ENCODE measurements at regions not wholly inside any gene's neighbourhood (a gene's known extent, or its start where the extent isn't known, plus 50 kb on each side); places are given as distances from the start of the nearest gene placed in this dataset.

GRCh38 chr7:12884856-12885440 lies 197.5 kb downstream of the ARL4A start:
- DNase-seq (ENCODE audit: low spot score), result no peak
- TF ChIP-seq, protein P1, sequence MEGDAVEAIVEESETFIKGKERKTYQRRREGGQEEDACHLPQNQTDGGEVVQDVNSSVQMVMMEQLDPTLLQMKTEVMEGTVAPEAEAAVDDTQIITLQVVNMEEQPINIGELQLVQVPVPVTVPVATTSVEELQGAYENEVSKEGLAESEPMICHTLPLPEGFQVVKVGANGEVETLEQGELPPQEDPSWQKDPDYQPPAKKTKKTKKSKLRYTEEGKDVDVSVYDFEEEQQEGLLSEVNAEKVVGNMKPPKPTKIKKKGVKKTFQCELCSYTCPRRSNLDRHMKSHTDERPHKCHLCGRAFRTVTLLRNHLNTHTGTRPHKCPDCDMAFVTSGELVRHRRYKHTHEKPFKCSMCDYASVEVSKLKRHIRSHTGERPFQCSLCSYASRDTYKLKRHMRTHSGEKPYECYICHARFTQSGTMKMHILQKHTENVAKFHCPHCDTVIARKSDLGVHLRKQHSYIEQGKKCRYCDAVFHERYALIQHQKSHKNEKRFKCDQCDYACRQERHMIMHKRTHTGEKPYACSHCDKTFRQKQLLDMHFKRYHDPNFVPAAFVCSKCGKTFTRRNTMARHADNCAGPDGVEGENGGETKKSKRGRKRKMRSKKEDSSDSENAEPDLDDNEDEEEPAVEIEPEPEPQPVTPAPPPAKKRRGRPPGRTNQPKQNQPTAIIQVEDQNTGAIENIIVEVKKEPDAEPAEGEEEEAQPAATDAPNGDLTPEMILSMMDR (conservative IDR thresholded peaks at IDR 0.05; ENCODE audit: low read depth), result no peak
- CTCF ChIA-PET, result no interaction called here
- POLR2A ChIA-PET (ENCODE audit: low non-redundant PET), result no interaction called here
- no peak overlapping the region for H3K27ac ChIP-seq

- no peak overlapping the region for H3K27ac ChIP-seq
- CTCF ChIA-PET, result no interaction called here
- TF ChIP-seq, protein P1 (conservative IDR thresholded peaks at IDR 0.05; ENCODE audit: low read depth), result no peak
- POLR2A ChIA-PET (ENCODE audit: low non-redundant PET), result no interaction called here
- no peak for DNase-seq (ENCODE audit: low spot score)
These were observed 201.3 kb downstream of the ARL4A start for GRCh38 chr7:12888717-12889116.

- POLR2A ChIA-PET (ENCODE audit: low non-redundant PET), result no interaction called here
- CTCF ChIA-PET, result no interaction called here
- TF ChIP-seq, protein P1 (conservative IDR thresholded peaks at IDR 0.05; ENCODE audit: low read depth), result no peak
- H3K27ac ChIP-seq, result no peak overlapping the region
- no peak for DNase-seq (ENCODE audit: low spot score)
These were observed 202.0 kb downstream of the ARL4A start for GRCh38 chr7:12889391-12889790.

DNA sequence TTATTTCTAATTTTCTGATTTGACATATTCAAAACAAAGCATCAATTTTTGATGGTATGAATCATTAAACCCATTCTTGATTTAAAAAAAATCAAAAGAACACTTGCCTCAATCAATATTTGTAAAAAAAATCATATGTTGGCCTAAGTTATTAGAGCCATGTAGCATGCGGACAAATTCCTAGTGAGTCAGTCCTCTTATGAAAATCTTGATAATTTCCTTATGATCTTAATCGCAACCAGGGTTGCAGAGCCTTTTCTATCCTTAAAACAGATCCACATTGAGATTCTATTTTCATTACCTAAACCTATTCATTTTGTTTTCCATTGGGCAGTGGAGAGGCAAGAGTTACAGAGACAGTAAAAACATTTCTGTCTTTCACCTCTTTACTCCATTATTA lies 203.2 kb downstream of the ARL4A start:
- POLR2A ChIA-PET (ENCODE audit: low non-redundant PET), result no interaction called here
- TF ChIP-seq, protein P1 (conservative IDR thresholded peaks at IDR 0.05; ENCODE audit: low read depth), result no peak
- CTCF ChIA-PET, result interaction anchor here (0.6 kb wide), 1 partner anchor 154 kb away, joined by 4 read pairs; no protein-coding TSS in a partner anchor
- no peak overlapping the region for H3K27ac ChIP-seq
- DNase-seq (ENCODE audit: low spot score), result no peak

- TF ChIP-seq, protein P1 (conservative IDR thresholded peaks at IDR 0.05; ENCODE audit: low read depth), result no peak
- POLR2A ChIA-PET (ENCODE audit: low non-redundant PET), result no interaction called here
- no peak overlapping the region for H3K27ac ChIP-seq
- CTCF ChIA-PET, result no interaction called here
- DNase-seq (ENCODE audit: low spot score), result no peak
These were observed 205.9 kb downstream of the ARL4A start for GRCh38 chr7:12893292-12893691.

GRCh38 chr7:12895296-12895695 lies 207.9 kb downstream of the ARL4A start:
- ChIA-PET POLR2A (ENCODE audit: low non-redundant PET) (no interaction called here), CTCF (no interaction called here)
- no peak for DNase-seq (ENCODE audit: low spot score)
- TF ChIP-seq, protein P1 (conservative IDR thresholded peaks at IDR 0.05; ENCODE audit: low read depth), result no peak
- H3K27ac ChIP-seq, result no peak overlapping the region

DNA sequence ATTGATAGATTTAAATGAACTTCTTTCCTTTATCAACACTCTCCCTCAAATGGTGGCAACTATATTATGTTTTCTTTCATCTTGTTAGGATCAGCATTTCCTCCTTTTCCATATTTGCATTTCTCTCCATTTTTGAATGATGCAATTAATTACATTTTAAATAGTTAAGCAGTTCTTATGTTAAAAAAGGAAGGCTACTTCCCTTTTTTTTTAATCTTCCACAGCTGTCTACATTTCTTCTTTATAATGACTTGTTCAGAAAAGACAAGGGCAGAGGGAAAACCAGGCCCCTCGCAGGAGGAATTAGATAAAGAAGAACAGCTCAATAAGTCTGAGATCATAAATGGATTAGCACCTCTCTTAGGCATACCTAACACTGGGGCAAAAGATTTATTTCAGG lies 208.9 kb downstream of the ARL4A start:
- no peak overlapping the region for H3K27ac ChIP-seq
- ChIA-PET CTCF (no interaction called here), POLR2A (ENCODE audit: low non-redundant PET) (no interaction called here)
- TF ChIP-seq, protein P1 (conservative IDR thresholded peaks at IDR 0.05; ENCODE audit: low read depth), result no peak
- no peak for DNase-seq (ENCODE audit: low spot score)

Data from RWPE1 (cell line).